A549 (cell line): ENCODE measurements at regions not wholly inside any gene's neighbourhood (a gene's known extent, or its start where the extent isn't known, plus 50 kb on each side); places are given as distances from the start of the nearest gene placed in this dataset.

Experiments used
- ATAC-seq, 2 experiments: fragments of 200-7000 bp in 1 of 2; fragments of >200 bp in 1 of 2; cut with Nextera tagmentation in 1 of 2; cut with Tn5 transposase in 1 of 2; 3 replicates each; pipeline versions ENCODE4 v1.8.0 to v1.9.1; 2018 to 2020; ENCODE audit warnings: mild to moderate bottlenecking in 1 of 2, moderate library complexity in 1 of 2
- CTCF ChIA-PET: fragments of 300-600 bp; sonication (Branson Sonifier 250); formaldehyde crosslinking; extraction: SDS; loops from one replicate; lab custom pipeline; 2021; ENCODE audit warnings: antibody characterized with exemption, inconsistent platforms; lab: Yijun Ruan, JAX
- POLR2A ChIA-PET: fragments of 350-600 bp; formaldehyde crosslinking; extraction: SDS; loops from one replicate; lab custom pipeline; 2021; ENCODE audit warnings: antibody characterized with exemption, inconsistent platforms; lab: Yijun Ruan, JAX
- DNase-seq, 2 experiments: peaks; one replicate each; pipeline versions ENCODE4 v3.0.0 to v3.0.0-alpha.2; 2011 to 2016; ENCODE audit warnings: low read depth in 1 of 2, low spot score in 1 of 2
- FAIRE-seq: peaks from 2 replicates; lab custom pipeline; 2011; peaks lifted over from hg19 to GRCh38; lab: Jason Lieb, UNC
- H3K27ac ChIP-seq, 2 experiments: fragments of >200 bp; sonication (Bioruptor Twin); formaldehyde crosslinking; 3 replicates each; pipeline ENCODE4 v1.5.1; 2016 to 2017
- H3K4me1 ChIP-seq: fragments of >200 bp; sonication (Bioruptor Twin); formaldehyde crosslinking; 3 replicates; pipeline ENCODE4 v1.6.1; 2016
- H3K4me2 ChIP-seq: fragments of >200 bp; sonication (Bioruptor Twin); formaldehyde crosslinking; 3 replicates; pipeline ENCODE4 v1.6.1; 2016
- H3K4me3 ChIP-seq: fragments of >200 bp; sonication (Bioruptor Twin); formaldehyde crosslinking; 3 replicates; pipeline ENCODE4 v1.5.1; 2016
- H3K9me3 ChIP-seq: fragments of >200 bp; sonication (Bioruptor Twin); formaldehyde crosslinking; 3 replicates; pipeline ENCODE4 v1.6.1; 2016
- BHLHE40 ChIP-seq: IDR thresholded peaks from 2 replicates; pipeline ENCODE4 v1.6.1; 2012; ENCODE audit warnings: low read depth, low read length, inconsistent platforms
- CEBPB ChIP-seq, 2 experiments: fragments of >200 bp in 1 of 2; sonication (Bioruptor Twin) in 1 of 2; formaldehyde crosslinking in 1 of 2; IDR thresholded peaks; 2 replicates each; pipeline ENCODE4 v1.6.1; 2012 to 2016
- CHD2 ChIP-seq: fragments of 150-350 bp; IDR thresholded peaks from 2 replicates; pipeline ENCODE4 v1.6.1; 2014; ENCODE audit warnings: low read length; ENCODE audit not compliant: partially characterized antibody
- EHMT2 ChIP-seq: fragments of 200-600 bp; sonication (generic); IDR thresholded peaks from 2 replicates; pipeline ENCODE4 v1.6.1; 2016; ENCODE audit warnings: antibody characterized with exemption, low read depth, mild to moderate bottlenecking, moderate library complexity
- ESRRA ChIP-seq: fragments of 150-350 bp; IDR thresholded peaks from 2 replicates; pipeline ENCODE4 v1.6.1; 2014; ENCODE audit warnings: mild to moderate bottlenecking, low read length, borderline replicate concordance
- FOSL2 ChIP-seq, 2 experiments: fragments of 450-650 bp in 1 of 2; fragments of >200 bp in 1 of 2; sonication (Bioruptor Twin) in 1 of 2; formaldehyde crosslinking; IDR thresholded peaks; 2 replicates each; pipeline versions ENCODE4 v1.5.0 to v1.6.1; 2016 to 2020; ENCODE audit warnings: mild to moderate bottlenecking in 1 of 2, moderate library complexity in 1 of 2
- GATA3 ChIP-seq: IDR thresholded peaks from 2 replicates; pipeline ENCODE4 v1.6.1; 2012; ENCODE audit warnings: borderline replicate concordance
- HDAC2 ChIP-seq: fragments of 200-600 bp; sonication (generic); IDR thresholded peaks from 2 replicates; pipeline ENCODE4 v1.6.1; 2016
- HEYL ChIP-seq: fragments of 250-450 bp; sonication (Bioruptor Pico); IDR thresholded peaks from 2 replicates; pipeline ENCODE4 v1.8.0; 2021; ENCODE audit warnings: mild to moderate bottlenecking, moderate library complexity
- HOXA7 ChIP-seq: fragments of 250-450 bp; sonication (Bioruptor Pico); IDR thresholded peaks from 2 replicates; pipeline ENCODE4 v1.5.0; 2020; ENCODE audit warnings: mild to moderate bottlenecking, moderate library complexity
- PHF8 ChIP-seq: fragments of 200-600 bp; sonication (generic); IDR thresholded peaks from 2 replicates; pipeline ENCODE4 v1.6.1; 2016; ENCODE audit warnings: low read depth, mild to moderate bottlenecking, antibody characterized with exemption, moderate library complexity, borderline replicate concordance
- RCOR1 ChIP-seq: fragments of 150-350 bp; IDR thresholded peaks from 2 replicates; pipeline ENCODE4 v1.6.1; 2014; ENCODE audit warnings: antibody characterized with exemption, low read length, low read depth
- TP53 ChIP-seq: fragments of 250-450 bp; sonication (Bioruptor Pico); IDR thresholded peaks from 2 replicates; pipeline ENCODE4 v1.5.0; 2021; ENCODE audit warnings: mild to moderate bottlenecking, moderate library complexity
- ZC3H11A ChIP-seq: fragments of 450-650 bp; IDR thresholded peaks from 2 replicates; pipeline ENCODE4 v1.6.1; 2014; ENCODE audit warnings: antibody characterized with exemption, mild to moderate bottlenecking
- WGBS: methylation state at CpG from one replicate; pipeline ENCODE4 v1.1.6; 2017; ENCODE audit errors: missing lambda C conversion rate; 5-methylcytosine and 5-hydroxymethylcytosine counted together
- TF ChIP-seq, protein P1 (sequence below): fragments of >200 bp; sonication (Bioruptor Twin); formaldehyde crosslinking; IDR thresholded peaks from 3 replicates; pipeline ENCODE4 v1.5.1; 2016
- TF ChIP-seq, protein P2 (sequence below): fragments of 250-450 bp; sonication (Bioruptor Pico); IDR thresholded peaks from 2 replicates; pipeline ENCODE4 v1.5.0; 2020; ENCODE audit warnings: low read depth, mild to moderate bottlenecking, moderate library complexity
- TF ChIP-seq, protein P3 (sequence below): fragments of 450-650 bp; IDR thresholded peaks from 2 replicates; pipeline ENCODE4 v1.6.1; 2014; ENCODE audit warnings: antibody characterized with exemption

DNA sequence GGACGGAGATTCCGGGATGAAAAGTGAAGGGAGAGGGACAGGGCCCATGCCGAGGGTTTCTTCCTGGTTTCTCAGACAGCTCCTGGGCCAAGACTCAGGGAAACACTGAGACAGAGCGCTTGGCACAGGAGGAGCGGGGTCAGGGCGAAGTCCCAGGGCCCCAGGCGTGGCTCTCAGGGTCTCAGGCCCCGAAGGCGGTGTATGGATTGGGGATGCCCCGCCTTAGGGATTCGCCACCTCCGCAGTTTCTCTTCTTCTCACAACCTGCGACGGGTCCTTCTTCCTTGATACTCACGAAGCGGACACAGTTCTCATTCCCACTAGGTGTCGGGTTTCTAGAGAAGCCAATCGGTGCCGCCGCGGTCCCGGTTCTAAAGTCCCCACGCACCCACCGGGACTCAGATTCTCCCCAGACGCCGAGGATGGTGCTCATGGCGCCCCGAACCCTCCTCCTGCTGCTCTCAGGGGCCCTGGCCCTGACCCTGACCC, 55.0 kb upstream of the HLA-A start:
- ATAC-seq: peak; percentile 74 to 84
- FAIRE-seq: no peak
- Histone ChIP-seq H3K4me1 (no peaks in the 10 kb centered on the region), H3K9me3 (no peaks in the 10 kb centered on the region), H3K27ac (peak overlapping the region; percentile 52 to 71; a peak in 2 of 6 replicates), H3K4me2 (peak overlapping the region; percentile 47; the same call in 2 of the 3 replicates), H3K4me3 (no peak overlapping the region)
- CTCF ChIA-PET: no interaction called here
- no peak for DNase-seq
- WGBS: 79% methylated on average over 22 of the region's 28 CpGs
- POLR2A ChIA-PET: interaction anchor here (0.6 to 0.7 kb wide), 2 partner anchors 55 to 174 kb away, joined by 3 to 5 read pairs; partner anchors contain the start of genes HLA-A and POLR1H
- TF ChIP-seq HOXA7 (CRISPR knock-in tag) (no peak), BHLHE40 (no peak), ZC3H11A (no peak), CHD2 (no peak), FOSL2 (IDR thresholded peaks at IDR 0.05) (no peak), FOSL2 (CRISPR knock-in tag; IDR thresholded peaks at IDR 0.05) (no peak), ESRRA (no peak), HDAC2 (no peak), HEYL (CRISPR knock-in tag) (no peak), GATA3 (no peak), CEBPB (IDR thresholded peaks at IDR 0.05) (no peak), RCOR1 (no peak), TP53 (CRISPR knock-in tag) (no peak)
- TF ChIP-seq, protein P1, sequence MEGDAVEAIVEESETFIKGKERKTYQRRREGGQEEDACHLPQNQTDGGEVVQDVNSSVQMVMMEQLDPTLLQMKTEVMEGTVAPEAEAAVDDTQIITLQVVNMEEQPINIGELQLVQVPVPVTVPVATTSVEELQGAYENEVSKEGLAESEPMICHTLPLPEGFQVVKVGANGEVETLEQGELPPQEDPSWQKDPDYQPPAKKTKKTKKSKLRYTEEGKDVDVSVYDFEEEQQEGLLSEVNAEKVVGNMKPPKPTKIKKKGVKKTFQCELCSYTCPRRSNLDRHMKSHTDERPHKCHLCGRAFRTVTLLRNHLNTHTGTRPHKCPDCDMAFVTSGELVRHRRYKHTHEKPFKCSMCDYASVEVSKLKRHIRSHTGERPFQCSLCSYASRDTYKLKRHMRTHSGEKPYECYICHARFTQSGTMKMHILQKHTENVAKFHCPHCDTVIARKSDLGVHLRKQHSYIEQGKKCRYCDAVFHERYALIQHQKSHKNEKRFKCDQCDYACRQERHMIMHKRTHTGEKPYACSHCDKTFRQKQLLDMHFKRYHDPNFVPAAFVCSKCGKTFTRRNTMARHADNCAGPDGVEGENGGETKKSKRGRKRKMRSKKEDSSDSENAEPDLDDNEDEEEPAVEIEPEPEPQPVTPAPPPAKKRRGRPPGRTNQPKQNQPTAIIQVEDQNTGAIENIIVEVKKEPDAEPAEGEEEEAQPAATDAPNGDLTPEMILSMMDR: no peak
- TF ChIP-seq, protein P2, sequence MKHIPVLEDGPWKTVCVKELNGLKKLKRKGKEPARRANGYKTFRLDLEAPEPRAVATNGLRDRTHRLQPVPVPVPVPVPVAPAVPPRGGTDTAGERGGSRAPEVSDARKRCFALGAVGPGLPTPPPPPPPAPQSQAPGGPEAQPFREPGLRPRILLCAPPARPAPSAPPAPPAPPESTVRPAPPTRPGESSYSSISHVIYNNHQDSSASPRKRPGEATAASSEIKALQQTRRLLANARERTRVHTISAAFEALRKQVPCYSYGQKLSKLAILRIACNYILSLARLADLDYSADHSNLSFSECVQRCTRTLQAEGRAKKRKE (CRISPR knock-in tag): no peak
- TF ChIP-seq, protein P3, sequence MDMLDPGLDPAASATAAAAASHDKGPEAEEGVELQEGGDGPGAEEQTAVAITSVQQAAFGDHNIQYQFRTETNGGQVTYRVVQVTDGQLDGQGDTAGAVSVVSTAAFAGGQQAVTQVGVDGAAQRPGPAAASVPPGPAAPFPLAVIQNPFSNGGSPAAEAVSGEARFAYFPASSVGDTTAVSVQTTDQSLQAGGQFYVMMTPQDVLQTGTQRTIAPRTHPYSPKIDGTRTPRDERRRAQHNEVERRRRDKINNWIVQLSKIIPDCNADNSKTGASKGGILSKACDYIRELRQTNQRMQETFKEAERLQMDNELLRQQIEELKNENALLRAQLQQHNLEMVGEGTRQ: no peak

DNA sequence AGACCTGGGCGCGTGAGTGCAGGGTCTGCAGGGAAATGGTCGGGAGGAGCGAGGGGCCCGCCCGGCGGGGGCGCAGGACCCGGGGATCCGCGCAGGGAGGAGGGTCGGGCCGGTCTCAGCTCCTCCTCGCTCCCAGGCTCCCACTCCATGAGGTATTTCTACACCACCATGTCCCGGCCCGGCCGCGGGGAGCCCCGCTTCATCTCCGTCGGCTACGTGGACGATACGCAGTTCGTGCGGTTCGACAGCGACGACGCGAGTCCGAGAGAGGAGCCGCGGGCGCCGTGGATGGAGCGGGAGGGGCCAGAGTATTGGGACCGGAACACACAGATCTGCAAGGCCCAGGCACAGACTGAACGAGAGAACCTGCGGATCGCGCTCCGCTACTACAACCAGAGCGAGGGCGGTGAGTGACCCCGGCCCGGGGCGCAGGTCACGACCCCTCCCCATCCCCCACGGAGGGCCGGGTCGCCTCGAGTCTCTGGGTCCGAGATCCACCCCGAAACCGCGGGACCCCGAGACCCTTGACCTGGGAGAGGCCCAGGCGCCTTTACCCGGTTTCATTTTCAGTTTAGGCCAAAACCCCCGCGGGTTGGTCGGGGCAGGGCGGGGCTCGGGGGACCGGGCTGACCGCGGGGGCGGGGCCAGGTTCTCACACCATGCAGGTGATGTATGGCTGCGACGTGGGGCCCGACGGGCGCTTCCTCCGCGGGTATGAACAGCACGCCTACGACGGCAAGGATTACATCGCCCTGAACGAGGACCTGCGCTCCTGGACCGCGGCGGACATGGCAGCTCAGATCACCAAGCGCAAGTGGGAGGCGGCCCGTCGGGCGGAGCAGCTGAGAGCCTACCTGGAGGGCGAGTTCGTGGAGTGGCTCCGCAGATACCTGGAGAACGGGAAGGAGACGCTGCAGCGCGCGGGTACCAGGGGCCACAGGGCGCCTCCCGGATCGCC, 54.2 kb upstream of the HLA-A start:
- Histone ChIP-seq H3K9me3 (no peaks in the 10 kb centered on the region), H3K4me3 (no peak overlapping the region), H3K4me2 (no peak overlapping the region), H3K4me1 (no peaks in the 10 kb centered on the region), H3K27ac (no peak overlapping the region)
- no peak for FAIRE-seq
- no peak for DNase-seq
- 85% methylated on average over 37 of the region's 101 CpGs for WGBS
- TF ChIP-seq PHF8: no peak
- no peak for TF ChIP-seq EHMT2
- ChIA-PET CTCF (no interaction called here), POLR2A (no interaction called here)
- peak in 1 of 2 experiments; percentile 62; a peak in 3 of 6 replicates for ATAC-seq
